Sciatic nerve (tissue), 2 donors: ENCODE measurements at regions not wholly inside any gene's neighbourhood (a gene's known extent, or its start where the extent isn't known, plus 50 kb on each side); places are given as distances from the start of the nearest gene placed in this dataset.
"Not testable (repeated sequence)": the region's sequence is repeated elsewhere in the genome, so short reads cannot be mapped to it uniquely, and the experiment has no call there.

Experiments used
- ATAC-seq: fragments of 200-7000 bp; cut with Tn5 transposase; one replicate; pipeline ENCODE4 v1.9.1; 2020; ENCODE audit warnings: mild to moderate bottlenecking, moderate library complexity
- DNase-seq: peaks from one replicate; pipeline ENCODE4 v3.0.0-alpha.2; 2020; ENCODE audit warnings: low spot score
- intact Hi-C: fragments of 100-400 bp; cut with DNase I; formaldehyde crosslinking; loops from one replicate; pipeline ENCODE4 v1.14.2; 2022
- donor health status: DM: no; HTN: no; CAD: no.
- donor health status: DM: no; HTN: no; CAD: no.

DNA sequence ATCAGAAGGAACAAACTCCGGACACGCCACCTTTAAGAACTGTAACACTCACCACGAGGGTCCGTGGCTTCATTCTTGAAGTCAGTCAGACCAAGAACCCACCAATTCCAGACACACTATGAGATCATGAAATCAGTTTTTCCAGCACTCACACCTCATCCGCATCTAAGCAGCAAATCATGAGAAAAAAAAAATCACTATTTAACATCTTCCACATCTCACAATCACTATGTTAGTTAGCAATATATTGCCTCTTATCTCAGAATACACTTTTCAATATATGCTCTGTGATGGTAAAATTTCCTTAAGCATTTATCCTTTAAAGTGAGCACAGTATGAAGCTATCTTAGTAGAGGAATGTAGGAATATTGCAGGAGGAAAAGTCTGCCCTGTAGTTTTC lies 328.7 kb downstream of the FAM181B start:
- no peak for ATAC-seq
- intact Hi-C loops = no loop called here
- no peak for DNase-seq

DNA sequence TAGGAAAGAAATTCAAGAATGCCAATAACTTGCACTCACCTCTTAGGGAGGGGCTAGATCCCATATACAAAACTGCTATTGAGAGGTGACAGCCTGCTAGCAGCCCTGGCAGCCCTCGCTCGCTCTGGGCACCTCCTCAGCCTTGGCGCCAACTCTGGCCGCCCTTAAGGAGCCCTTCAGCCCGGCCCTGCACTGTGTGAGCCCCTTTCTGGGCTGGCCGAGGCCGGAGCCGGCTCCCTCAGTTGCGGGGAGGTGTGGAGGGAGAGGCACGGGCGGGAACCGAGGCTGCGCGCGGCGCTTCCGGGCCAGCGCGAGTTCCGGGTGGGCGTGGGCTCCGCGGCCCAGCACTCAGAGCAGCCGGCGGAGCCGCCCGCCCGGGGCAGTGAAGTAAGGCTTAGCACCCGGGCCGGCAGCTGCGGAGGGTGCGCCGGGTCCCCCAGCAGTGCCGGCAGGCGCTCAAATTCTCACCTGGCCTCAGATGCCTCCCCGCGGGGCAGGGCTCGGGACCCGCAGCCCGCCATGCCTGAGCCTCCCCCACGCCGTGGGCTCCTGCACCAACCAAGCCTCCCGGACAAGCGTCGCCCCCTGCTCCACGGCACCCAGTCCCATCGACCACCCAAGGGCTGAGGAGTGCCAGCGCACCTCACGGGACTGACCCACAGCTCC lies 329.9 kb downstream of the FAM181B start:
- no peak for ATAC-seq
- intact Hi-C loops = no loop called here
- DNase-seq = no peak

- peak; percentile 34 for ATAC-seq
- intact Hi-C loops = no loop called here
- DNase-seq = no peak
Observed at GRCh38 chr11:82398300-82398815, 335.3 kb downstream of the FAM181B start.

DNA sequence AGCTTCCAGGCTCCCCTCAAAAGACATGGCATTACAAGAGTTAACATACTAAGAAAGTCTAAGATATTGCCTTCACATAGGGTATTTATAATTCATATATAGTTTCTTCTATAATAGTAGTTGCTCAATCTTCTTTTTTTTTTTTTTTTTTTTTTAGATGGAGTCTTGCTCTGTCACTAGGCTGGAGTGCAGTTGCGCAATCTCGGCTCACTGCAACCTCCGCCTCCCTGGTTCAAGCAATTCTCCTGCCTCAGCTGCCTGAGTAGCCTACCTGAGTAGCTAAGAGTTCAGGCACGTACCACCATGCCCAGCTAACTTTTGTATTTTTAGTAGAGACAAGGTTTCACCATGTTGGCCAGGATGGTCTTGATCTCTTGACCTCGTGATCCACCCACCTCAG lies 337.0 kb downstream of the FAM181B start:
- DNase-seq, ATAC-seq, intact Hi-C loops: not testable (repeated sequence)

DNA sequence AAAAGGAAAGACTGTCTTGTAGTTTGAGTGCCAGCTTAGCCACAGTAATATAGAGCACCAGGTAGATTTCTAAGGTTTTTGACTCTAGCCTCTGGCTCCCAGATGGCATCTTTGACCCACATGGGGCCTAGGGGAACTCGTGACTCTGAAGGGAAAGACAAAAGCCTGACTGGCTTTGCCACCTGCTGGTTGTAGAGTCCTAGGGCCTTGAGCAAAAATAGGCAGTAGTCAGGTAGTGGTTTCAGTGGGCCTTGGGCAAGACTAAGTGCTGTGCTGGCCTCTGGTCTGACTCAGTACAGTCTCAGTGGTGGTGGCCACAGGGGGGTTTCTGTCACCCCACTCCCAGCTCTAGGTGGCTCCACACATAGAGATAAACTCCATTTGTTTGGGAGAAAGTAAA lies 349.4 kb downstream of the FAM181B start:
- ATAC-seq (no peak), DNase-seq (no peak)
- intact Hi-C loops = no loop called here

DNA sequence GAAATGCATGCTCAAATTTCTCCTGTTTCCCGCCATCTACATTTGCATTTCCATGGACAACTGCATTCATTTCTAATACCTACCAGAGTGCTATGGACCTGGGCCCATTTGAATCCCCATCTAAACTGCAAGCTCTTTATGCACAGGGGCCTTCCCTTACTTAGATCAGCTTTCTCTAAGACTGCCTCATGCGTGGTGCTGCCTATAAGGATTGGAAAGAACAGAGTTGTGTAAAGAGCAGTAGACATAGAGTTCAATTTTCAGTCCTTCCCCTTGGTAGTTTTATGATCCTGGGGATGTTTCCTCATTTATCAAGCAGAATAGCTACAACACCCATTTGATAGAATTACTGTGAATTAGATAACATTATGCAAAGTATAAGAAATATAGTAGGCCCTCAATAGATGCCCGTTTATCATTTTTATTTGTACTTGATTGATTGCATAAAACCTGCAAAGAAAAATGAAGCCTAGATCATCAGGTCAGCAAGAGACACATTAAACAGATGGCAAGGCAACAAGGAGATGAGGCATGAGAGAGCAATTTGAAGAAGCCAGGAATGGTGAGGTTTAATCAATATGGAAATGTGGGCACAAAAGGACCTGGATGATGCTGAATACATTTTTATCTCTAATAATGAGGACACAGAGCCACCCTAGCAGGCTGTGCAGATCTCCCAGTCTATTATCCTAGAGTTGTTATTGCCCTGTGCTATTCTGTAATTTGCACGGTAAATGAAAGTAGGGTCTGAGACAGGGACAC lies 359.7 kb downstream of the FAM181B start:
- ATAC-seq = no peak
- intact Hi-C loops = no loop called here
- DNase-seq = no peak

- intact Hi-C loops = no loop called here
- no peak for ATAC-seq
Observed at GRCh38 chr11:82365351-82365750, 368.3 kb downstream of the FAM181B start.

GRCh38 chr11:82356316-82356715 lies 377.3 kb downstream of the FAM181B start:
- no peak for DNase-seq
- intact Hi-C loops = no loop called here
- ATAC-seq = no peak

More at GRCh38 chr11:82365351-82365750, 368.3 kb downstream of the FAM181B start:
- DNase-seq = no peak

- ATAC-seq = no peak
- DNase-seq = no peak
- intact Hi-C loops = no loop called here
Observed at GRCh38 chr11:82355313-82355823, 378.3 kb downstream of the FAM181B start.

DNA sequence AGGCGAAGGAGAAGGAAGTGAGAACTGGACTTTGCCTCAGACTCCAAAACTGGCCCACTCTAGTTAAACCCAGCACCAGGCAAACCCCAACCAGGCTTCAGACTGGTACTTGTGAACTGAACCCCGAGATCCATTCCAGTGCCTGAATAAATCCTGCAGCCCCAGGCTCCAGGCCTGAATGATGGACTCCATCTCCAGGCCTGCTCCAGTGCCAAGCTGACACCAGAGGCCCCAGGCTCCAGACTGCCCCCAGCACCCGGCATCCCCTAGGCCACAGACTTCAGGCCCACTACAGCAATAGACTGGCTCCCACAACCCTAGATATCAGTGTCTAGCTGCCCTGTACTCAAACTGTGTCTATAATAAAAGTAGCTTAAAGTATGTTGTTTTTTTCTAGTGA lies 406.8 kb downstream of the FAM181B start:
- intact Hi-C loops = no loop called here
- no peak for ATAC-seq
- no peak for DNase-seq

GRCh38 chr11:82321206-82321605 lies 412.5 kb downstream of the FAM181B start:
- DNase-seq = no peak
- intact Hi-C loops = no loop called here
- no peak for ATAC-seq

DNA sequence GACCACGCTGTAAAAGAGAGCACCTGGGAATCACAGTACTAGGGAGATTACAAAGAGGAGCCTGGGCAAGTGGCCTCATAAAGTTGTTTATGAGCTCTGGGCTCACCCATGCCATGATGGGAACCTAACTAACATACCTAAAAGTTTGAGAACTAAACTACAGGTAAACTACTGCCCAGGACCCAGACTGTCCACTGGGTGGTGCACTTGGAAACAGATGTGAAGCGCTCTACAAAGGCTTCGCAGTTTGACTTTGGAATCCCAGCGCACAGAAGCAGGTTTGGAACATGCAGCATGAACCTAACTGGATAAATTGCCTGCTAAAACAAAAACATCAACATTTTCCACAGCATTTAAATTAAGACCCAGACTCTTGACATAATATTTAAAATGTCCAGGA lies 418.6 kb downstream of the FAM181B start:
- DNase-seq (no peak), ATAC-seq (no peak)
- intact Hi-C loops = no loop called here

- intact Hi-C loops = no loop called here
- DNase-seq (no peak), ATAC-seq (no peak)
Observed at GRCh38 chr11:82308979-82309378, 424.7 kb downstream of the FAM181B start.

- intact Hi-C loops = no loop called here
- ATAC-seq (no peak), DNase-seq (no peak)
Observed at GRCh38 chr11:82305123-82305522, 428.5 kb downstream of the FAM181B start.

DNA sequence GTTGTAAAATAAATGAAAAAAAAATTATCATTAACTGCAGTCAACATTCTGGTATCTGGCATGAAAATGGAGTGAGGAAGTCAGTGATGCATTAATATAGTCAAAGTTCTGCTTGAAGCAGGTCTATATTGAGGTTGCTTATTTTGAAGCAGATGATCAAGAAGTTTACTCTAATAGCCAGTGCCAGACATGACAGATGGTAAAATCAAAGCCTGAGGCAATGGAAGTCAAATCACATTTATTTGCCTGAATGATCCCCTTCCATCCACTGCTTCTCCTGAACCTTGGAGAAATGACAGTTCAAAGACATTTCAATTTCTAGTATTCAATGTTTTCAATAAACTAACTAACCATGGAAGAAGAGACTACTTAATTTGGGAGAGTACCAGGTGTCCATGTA lies 430.0 kb downstream of the FAM181B start:
- intact Hi-C loops = no loop called here
- DNase-seq = no peak

GRCh38 chr11:82288471-82288870 lies 445.2 kb downstream of the FAM181B start:
- DNase-seq (no peak), ATAC-seq (no peak)
- intact Hi-C loops = no loop called here

More for the DNA sequence above, 430.0 kb downstream of the FAM181B start:
- ATAC-seq = no peak

GRCh38 chr11:82270870-82271269 lies 462.8 kb downstream of the FAM181B start:
- intact Hi-C loops = no loop called here
- no peak for ATAC-seq
- DNase-seq = no peak

DNA sequence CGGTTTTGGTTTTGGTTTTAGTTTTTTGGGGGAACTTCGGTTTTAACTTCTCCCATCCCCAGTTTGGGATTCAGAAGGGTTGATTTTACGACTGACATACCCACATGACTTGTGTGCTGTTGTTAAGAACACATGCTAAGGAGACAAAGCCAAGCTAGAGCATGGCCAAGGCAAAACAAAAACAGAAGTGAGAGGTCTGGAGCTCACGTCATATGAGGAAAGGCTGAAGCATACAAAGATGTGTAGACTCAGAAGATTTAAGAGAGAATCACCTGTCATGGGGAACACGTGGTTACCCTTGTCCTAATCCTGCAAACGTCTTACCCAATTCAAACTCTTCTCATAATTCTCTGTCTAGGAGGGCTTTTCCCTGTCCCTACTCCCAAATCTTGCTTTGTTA lies 465.0 kb downstream of the FAM181B start:
- intact Hi-C loops = no loop called here
- ATAC-seq (no peak), DNase-seq (no peak)

GRCh38 chr11:82267186-82267585 lies 466.5 kb downstream of the FAM181B start:
- intact Hi-C loops = no loop called here
- DNase-seq = no peak
- no peak for ATAC-seq

DNA sequence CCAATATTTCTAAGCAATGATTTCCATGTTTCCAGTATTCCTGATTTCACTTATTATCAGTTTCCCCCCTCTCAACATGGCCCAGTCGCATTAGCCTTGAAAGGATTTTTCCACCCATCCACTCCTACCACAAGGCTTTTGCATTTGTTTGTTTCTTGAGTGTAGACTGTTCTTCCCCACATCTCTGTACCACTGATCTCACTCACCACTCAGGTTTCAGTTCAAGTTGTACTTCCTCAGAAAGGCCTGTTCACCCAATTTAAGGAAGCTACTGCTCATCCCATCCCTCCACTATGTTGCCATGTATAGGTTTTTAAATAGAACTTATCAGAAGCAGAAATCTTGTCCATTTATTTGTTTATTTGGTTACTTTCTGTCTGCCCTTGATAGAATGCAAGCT lies 472.3 kb downstream of the FAM181B start:
- no peak for DNase-seq
- intact Hi-C loops = no loop called here
- ATAC-seq = no peak
